Mesendoderm (in vitro differentiated cells): ENCODE measurements at regions not wholly inside any gene's neighbourhood (a gene's known extent, or its start where the extent isn't known, plus 50 kb on each side); places are given as distances from the start of the nearest gene placed in this dataset.

Experiments
- DNase-seq: peaks from one replicate; pipeline ENCODE4 v3.0.0; 2013
- H2AK5ac ChIP-seq: 2 replicates; pipeline ENCODE4 v1.6.1; 2013; ENCODE audit warnings: low read length, inconsistent platforms
- H2BK120ac ChIP-seq: 2 replicates; pipeline ENCODE4 v1.6.1; 2013; ENCODE audit warnings: low read depth, mild to moderate bottlenecking, low read length, moderate library complexity, mixed read lengths
- H2BK15ac ChIP-seq: replicated peaks from 2 replicates; pipeline ENCODE4 v1.6.1; 2013; ENCODE audit warnings: low read depth, mild to moderate bottlenecking, moderate library complexity
- H2BK5ac ChIP-seq: 2 replicates; pipeline ENCODE4 v1.6.1; 2013; ENCODE audit warnings: low read length, inconsistent platforms
- H3K18ac ChIP-seq: 2 replicates; pipeline ENCODE4 v1.6.1; 2013; ENCODE audit warnings: mild to moderate bottlenecking, low read length, mixed read lengths
- H3K23ac ChIP-seq: one replicate; pipeline ENCODE4 v1.6.1; 2013; ENCODE audit warnings: low read length
- H3K27ac ChIP-seq: 2 replicates; pipeline ENCODE4 v1.5.1; 2013; ENCODE audit warnings: low read depth, mild to moderate bottlenecking, inconsistent platforms, low read length, moderate library complexity
- H3K27me3 ChIP-seq: 2 replicates; pipeline ENCODE4 v1.6.1; 2013; ENCODE audit warnings: low read length, control low read depth, mild to moderate bottlenecking, inconsistent platforms; ENCODE audit not compliant: insufficient read depth, poor library complexity
- H3K36me3 ChIP-seq: 2 replicates; pipeline ENCODE4 v1.6.1; 2013; ENCODE audit warnings: low read length, inconsistent platforms; ENCODE audit not compliant: control insufficient read depth, insufficient read depth
- H3K4ac ChIP-seq: one replicate; pipeline ENCODE4 v1.6.1; 2013; ENCODE audit warnings: low read depth, mild to moderate bottlenecking, low read length, moderate library complexity
- H3K4me1 ChIP-seq: 2 replicates; pipeline ENCODE4 v1.6.1; 2013; ENCODE audit warnings: low read depth, low read length, inconsistent platforms; ENCODE audit not compliant: control insufficient read depth
- H3K4me2 ChIP-seq: 2 replicates; pipeline ENCODE4 v1.6.1; 2013; ENCODE audit warnings: low read length
- H3K4me3 ChIP-seq: 2 replicates; pipeline ENCODE4 v1.5.1; 2013; ENCODE audit warnings: mild to moderate bottlenecking, low read length
- H3K56ac ChIP-seq: one replicate; pipeline ENCODE4 v1.6.1; 2013; ENCODE audit warnings: low read length
- H3K79me1 ChIP-seq: 2 replicates; pipeline ENCODE4 v1.6.1; 2013; ENCODE audit warnings: low read length, inconsistent platforms
- H3K79me2 ChIP-seq: 2 replicates; pipeline ENCODE4 v1.6.1; 2013; ENCODE audit warnings: mild to moderate bottlenecking, low read length; ENCODE audit not compliant: control insufficient read depth, insufficient read depth
- H3K9ac ChIP-seq: 2 replicates; pipeline ENCODE4 v1.6.1; 2013; ENCODE audit warnings: low read length, inconsistent platforms
- H4K5ac ChIP-seq: one replicate; pipeline ENCODE4 v1.6.1; 2013; ENCODE audit warnings: low read length
- H4K8ac ChIP-seq: one replicate; pipeline ENCODE4 v1.6.1; 2013; ENCODE audit warnings: low read depth, mild to moderate bottlenecking, control low read depth, low read length, moderate library complexity
- WGBS: extraction: QIAGEN DNeasy Blood & Tissue Kit; methylation state at CpG from one replicate; pipeline ENCODE4 v1.1.7; 2013; ENCODE audit warnings: low lambda C conversion rate, missing lambda C conversion rate; ENCODE audit not compliant: insufficient coverage; ENCODE audit errors: extremely low coverage; 5-methylcytosine and 5-hydroxymethylcytosine counted together

DNA sequence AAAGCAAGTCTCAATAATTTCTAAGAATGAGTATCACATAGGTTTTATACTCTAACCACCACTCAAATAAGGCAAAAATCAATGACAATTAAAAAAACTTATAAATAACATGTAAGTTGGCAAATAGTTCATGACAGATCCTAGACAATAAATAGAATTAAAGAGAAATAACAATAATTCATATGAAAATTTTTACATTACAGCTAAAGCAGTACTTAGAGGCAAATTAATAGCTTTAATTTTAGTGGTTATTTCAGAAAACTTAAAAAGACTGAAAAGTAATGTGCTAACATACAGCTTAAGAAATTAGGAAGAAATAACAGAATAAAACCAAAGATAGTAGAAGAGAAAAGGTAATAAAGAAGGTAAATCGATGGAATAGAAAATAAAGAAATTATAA lies 179.9 kb upstream of the SPAG17 start:
- H3K4ac ChIP-seq = no peak overlapping the region
- no peaks in the 10 kb centered on the region for H3K79me1 ChIP-seq
- no peak overlapping the region for H2BK120ac ChIP-seq
- H2BK15ac ChIP-seq = no peak overlapping the region
- no peak overlapping the region for H2AK5ac ChIP-seq
- WGBS = 100% methylated on average over 1 of the region's 1 CpG
- H3K79me2 ChIP-seq = no peaks in the 10 kb centered on the region
- no peaks in the 10 kb centered on the region for H3K27me3 ChIP-seq
- no peak overlapping the region for H4K8ac ChIP-seq
- no peak overlapping the region for H3K27ac ChIP-seq
- no peaks in the 10 kb centered on the region for H3K4me1 ChIP-seq
- DNase-seq = no peak
- no peak overlapping the region for H2BK5ac ChIP-seq
- H3K56ac ChIP-seq = no peak overlapping the region
- H3K9ac ChIP-seq = no peak overlapping the region
- no peaks in the 10 kb centered on the region for H3K36me3 ChIP-seq
- H3K4me3 ChIP-seq = no peak overlapping the region
- H3K18ac ChIP-seq = no peak overlapping the region
- no peak overlapping the region for H4K5ac ChIP-seq
- H3K4me2 ChIP-seq = no peak overlapping the region
- H3K23ac ChIP-seq = no peak overlapping the region

DNA sequence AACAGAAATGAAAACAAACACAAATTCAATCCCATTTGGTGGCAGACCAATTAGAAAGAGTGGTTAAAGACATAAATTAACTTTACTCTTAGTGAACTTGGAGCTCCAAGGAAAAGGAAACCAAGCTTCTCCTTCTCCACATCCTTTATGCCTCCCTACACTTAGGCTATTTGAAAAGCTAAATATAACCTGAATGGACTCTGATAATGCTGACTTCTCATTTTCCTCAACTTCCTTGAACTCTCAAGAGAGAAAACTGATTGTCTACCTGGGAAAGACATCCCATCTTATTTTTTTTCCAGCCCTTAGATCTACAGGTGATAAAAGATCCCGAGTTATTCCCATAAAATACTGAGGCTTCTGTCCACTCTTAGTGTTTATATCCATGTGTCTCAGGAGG lies 178.4 kb upstream of the SPAG17 start:
- no CpG with 5 or more reads among the region's 1 CpG for WGBS
- no peak overlapping the region for H4K8ac ChIP-seq
- H3K27me3 ChIP-seq = no peaks in the 10 kb centered on the region
- no peak overlapping the region for H4K5ac ChIP-seq
- H3K56ac ChIP-seq = no peak overlapping the region
- H3K4me2 ChIP-seq = no peak overlapping the region
- H3K79me1 ChIP-seq = no peaks in the 10 kb centered on the region
- no peak overlapping the region for H3K27ac ChIP-seq
- no peaks in the 10 kb centered on the region for H3K36me3 ChIP-seq
- H3K4me1 ChIP-seq = no peaks in the 10 kb centered on the region
- no peak overlapping the region for H2BK120ac ChIP-seq
- H3K4ac ChIP-seq = no peak overlapping the region
- no peak overlapping the region for H3K18ac ChIP-seq
- no peak overlapping the region for H3K23ac ChIP-seq
- DNase-seq = no peak
- H3K9ac ChIP-seq = no peak overlapping the region
- H3K4me3 ChIP-seq = no peak overlapping the region
- H2AK5ac ChIP-seq = no peak overlapping the region
- H2BK5ac ChIP-seq = no peak overlapping the region
- H3K79me2 ChIP-seq = no peaks in the 10 kb centered on the region
- no peak overlapping the region for H2BK15ac ChIP-seq

DNA sequence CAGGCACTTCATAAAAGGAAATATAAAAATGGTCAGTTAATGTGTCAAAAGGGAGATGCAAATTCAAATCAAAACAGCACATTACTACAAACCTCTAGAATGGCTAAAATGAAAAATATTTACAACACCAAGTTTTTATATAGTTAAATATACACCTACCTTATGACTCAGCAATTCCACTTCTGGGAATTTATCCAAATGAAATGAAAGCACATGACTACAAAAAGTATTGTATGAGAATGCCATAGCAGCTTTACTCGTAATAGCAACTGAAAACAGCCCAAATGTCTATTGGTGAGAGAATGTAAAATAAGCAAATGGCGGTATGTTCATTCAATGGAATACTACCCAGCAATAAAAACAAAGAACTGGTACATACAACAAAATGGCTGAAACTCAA lies 175.8 kb upstream of the SPAG17 start:
- Histone ChIP-seq H4K8ac (no peak overlapping the region), H3K27me3 (no peaks in the 10 kb centered on the region), H3K4me2 (no peak overlapping the region), H3K18ac (no peak overlapping the region), H3K36me3 (no peaks in the 10 kb centered on the region), H3K4ac (no peak overlapping the region), H3K27ac (no peak overlapping the region), H3K4me1 (no peaks in the 10 kb centered on the region), H3K79me1 (no peaks in the 10 kb centered on the region), H2BK5ac (no peak overlapping the region), H3K9ac (no peak overlapping the region), H3K56ac (no peak overlapping the region), H3K79me2 (no peaks in the 10 kb centered on the region), H3K4me3 (no peak overlapping the region), H2BK120ac (no peak overlapping the region), H2AK5ac (no peak overlapping the region), H2BK15ac (no peak overlapping the region), H3K23ac (no peak overlapping the region), H4K5ac (no peak overlapping the region)
- no peak for DNase-seq
- WGBS = no CpG with 5 or more reads among the region's 2 CpGs

DNA sequence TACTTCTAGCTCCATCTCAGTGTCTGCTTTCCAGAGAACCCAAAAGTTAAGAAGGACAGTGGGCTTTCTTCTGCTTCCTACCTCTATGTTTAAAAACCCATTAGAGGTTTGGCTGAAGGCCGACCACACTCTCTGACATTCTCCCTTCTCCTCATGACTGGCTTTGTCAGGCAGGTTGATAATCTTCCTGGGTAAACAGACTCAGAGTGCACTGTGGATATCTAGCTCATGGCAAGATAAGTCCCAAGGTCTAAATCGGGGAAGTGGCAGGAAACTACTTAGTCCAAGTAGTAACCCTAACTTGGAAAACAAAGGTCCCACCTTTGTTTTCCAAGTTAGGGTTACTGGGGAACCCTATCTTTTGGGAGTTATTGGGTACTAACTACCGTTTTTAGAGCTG lies 161.9 kb upstream of the SPAG17 start:
- DNase-seq = no peak
- no CpG with 5 or more reads among the region's 3 CpGs for WGBS
- no peaks in the 10 kb centered on the region for H3K79me2 ChIP-seq
- no peaks in the 10 kb centered on the region for H3K79me1 ChIP-seq
- H3K4me3 ChIP-seq = no peak overlapping the region
- no peak overlapping the region for H3K4me2 ChIP-seq
- no peak overlapping the region for H3K23ac ChIP-seq
- no peak overlapping the region for H2BK5ac ChIP-seq
- H3K27me3 ChIP-seq = no peaks in the 10 kb centered on the region
- no peak overlapping the region for H2BK120ac ChIP-seq
- H3K18ac ChIP-seq = no peak overlapping the region
- H4K8ac ChIP-seq = no peak overlapping the region
- H3K4ac ChIP-seq = no peak overlapping the region
- H2BK15ac ChIP-seq = no peak overlapping the region
- H3K36me3 ChIP-seq = no peaks in the 10 kb centered on the region
- H4K5ac ChIP-seq = no peak overlapping the region
- no peaks in the 10 kb centered on the region for H3K4me1 ChIP-seq
- no peak overlapping the region for H2AK5ac ChIP-seq
- no peak overlapping the region for H3K27ac ChIP-seq
- no peak overlapping the region for H3K56ac ChIP-seq
- no peak overlapping the region for H3K9ac ChIP-seq

DNA sequence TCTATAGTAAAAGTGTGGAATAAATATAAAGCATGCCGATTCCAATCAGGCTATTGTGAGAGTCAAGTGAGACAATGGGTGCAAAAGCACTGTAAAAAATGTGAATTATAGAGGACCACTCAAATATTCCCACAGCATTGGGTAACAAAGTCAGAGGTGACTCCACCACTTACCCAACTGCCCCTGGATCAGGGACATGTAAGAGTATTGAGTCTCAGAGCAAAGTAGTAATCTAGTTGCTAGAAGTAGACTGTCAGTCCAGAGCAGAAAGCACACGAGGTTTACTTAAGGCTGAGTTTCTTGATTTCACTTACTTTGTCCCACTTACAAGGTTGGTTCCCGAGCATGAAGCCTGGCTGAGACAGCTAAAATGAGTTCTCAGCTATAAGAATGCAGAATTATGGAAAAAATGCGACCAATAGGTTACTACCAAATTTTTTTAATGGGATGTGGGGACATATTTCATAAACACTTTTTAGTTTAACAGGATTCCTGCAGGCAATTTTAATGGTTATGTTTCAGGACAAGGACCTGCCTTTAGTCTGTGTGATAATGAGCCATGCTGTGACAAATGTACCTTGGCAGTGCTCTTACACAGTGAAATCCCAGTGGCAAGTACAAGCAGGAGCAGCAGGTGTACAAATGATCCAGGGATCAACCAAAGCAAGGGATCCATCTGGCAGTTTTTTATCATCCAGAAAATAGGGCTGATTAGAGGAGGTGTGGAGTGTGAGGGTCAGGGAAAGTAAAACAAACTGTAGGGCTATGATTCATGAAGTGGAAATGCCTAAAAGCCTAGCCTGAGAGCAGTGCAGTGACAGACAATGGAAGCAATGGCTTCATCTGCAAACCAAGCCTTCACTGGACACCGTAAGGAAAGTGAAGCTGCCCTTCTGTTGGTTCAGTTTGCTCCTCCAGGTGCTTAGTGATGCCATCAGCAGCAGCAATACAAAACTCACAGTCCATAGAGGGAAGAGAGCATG lies 156.2 kb upstream of the SPAG17 start:
- Histone ChIP-seq H3K79me2 (no peaks in the 10 kb centered on the region), H3K56ac (no peak overlapping the region), H2BK5ac (no peak overlapping the region), H3K23ac (no peak overlapping the region), H3K4me3 (no peak overlapping the region), H4K8ac (no peak overlapping the region), H2AK5ac (no peak overlapping the region), H4K5ac (no peak overlapping the region), H2BK15ac (no peak overlapping the region), H3K36me3 (no peaks in the 10 kb centered on the region), H3K79me1 (no peaks in the 10 kb centered on the region), H3K9ac (no peak overlapping the region), H3K27ac (no peak overlapping the region), H3K4me1 (no peaks in the 10 kb centered on the region), H3K4ac (no peak overlapping the region), H3K4me2 (no peak overlapping the region), H3K27me3 (no peaks in the 10 kb centered on the region), H3K18ac (no peak overlapping the region), H2BK120ac (no peak overlapping the region)
- no CpG with 5 or more reads among the region's 5 CpGs for WGBS
- DNase-seq = no peak
